Transverse colon (tissue), 4 donors: ENCODE measurements at regions not wholly inside any gene's neighbourhood (a gene's known extent, or its start where the extent isn't known, plus 50 kb on each side); places are given as distances from the start of the nearest gene placed in this dataset.

Source experiments
- DNase-seq: peaks from one replicate; pipeline ENCODE4 v3.0.0-alpha.2; 2019
- H3K27ac ChIP-seq, 4 donors: fragments of 200-600 bp; sonication (generic); 2 replicates each; pipeline ENCODE4 v1.5.1; 2016 to 2018; ENCODE audit warnings: inconsistent platforms in 4 of 4
- H3K27me3 ChIP-seq: fragments of 200-600 bp; sonication (generic); 2 replicates; pipeline ENCODE4 v1.5.1; 2017; ENCODE audit warnings: inconsistent platforms
- H3K36me3 ChIP-seq, 4 donors: fragments of 200-600 bp; sonication (generic); 2 replicates each; pipeline ENCODE4 v1.5.1; 2017 to 2019; ENCODE audit warnings: inconsistent platforms in 4 of 4
- H3K4me1 ChIP-seq, 4 donors: fragments of 200-600 bp; sonication (generic); 2 replicates each; pipeline ENCODE4 v1.5.1; 2017 to 2020; ENCODE audit warnings: inconsistent platforms in 4 of 4
- H3K4me3 ChIP-seq, 4 donors: fragments of 200-600 bp; sonication (generic); 1 replicate in 1 of 4; 2 replicates in 3 of 4; pipeline versions ENCODE4 v1.5.1 to v1.6.1; 2017 to 2019; ENCODE audit warnings: inconsistent platforms in 4 of 4
- H3K9me3 ChIP-seq, 2 donors: fragments of 200-600 bp; sonication (generic); 2 replicates each; pipeline ENCODE4 v1.5.1; 2017 to 2019; ENCODE audit warnings: inconsistent platforms in 2 of 2
- CTCF ChIP-seq, 5 experiments: fragments of 200-600 bp in 3 of 5; fragments of 450-650 bp in 2 of 5; sonication (generic) in 3 of 5; IDR thresholded peaks; 1 replicate in 2 of 5; 2 replicates in 3 of 5; pipeline ENCODE4 v1.5.1; 2016 to 2017; ENCODE audit warnings: antibody characterized with exemption in 5 of 5, inconsistent platforms in 3 of 5, mild to moderate bottlenecking in 2 of 5, moderate library complexity in 1 of 5
- EP300 ChIP-seq: sonication (generic); formaldehyde crosslinking; IDR thresholded peaks from one replicate; pipeline ENCODE4 v1.6.1; 2017; ENCODE audit warnings: antibody characterized with exemption, low read depth
- POLR2A ChIP-seq: fragments of 450-650 bp; IDR thresholded peaks from one replicate; pipeline ENCODE4 v1.6.1; 2016; ENCODE audit warnings: antibody characterized with exemption, mild to moderate bottlenecking, moderate library complexity
- POLR2AphosphoS5 ChIP-seq, 3 donors: sonication (generic); formaldehyde crosslinking; IDR thresholded peaks; one replicate each; pipeline ENCODE4 v1.6.1; 2016; ENCODE audit warnings: antibody characterized with exemption in 3 of 3
- WGBS, 2 donors: methylation state at CpG; one replicate each; pipeline ENCODE4 v1.1.5; 2018; ENCODE audit warnings: low coverage in 1 of 2; 5-methylcytosine and 5-hydroxymethylcytosine counted together
- in situ Hi-C, 4 donors: fragments of 200-750 bp; cut with MboI; loops; one replicate each; pipeline versions ENCODE4 v1.15.0 to v1.15.1; 2017; ENCODE audit warnings: low sequenced_read_pairs in 3 of 4, low pct_ligation_motif_present in 1 of 4, low pct_unique_long_range_greater_than_20kb in 1 of 4
- intact Hi-C: fragments of 100-400 bp; cut with DNase I; formaldehyde crosslinking; loops from one replicate; pipeline ENCODE4 v1.15.1; 2023; ENCODE audit warnings: low total_unique reads

- TF ChIP-seq POLR2AphosphoS5 (IDR thresholded peaks at IDR 0.05) (no peak), POLR2A (no peak), EP300 (no peak), CTCF (IDR thresholded peaks at IDR 0.05) (no peak)
- intact Hi-C loops: no loop called here
- H3K27ac ChIP-seq: no peak overlapping the region
- no peaks in the 10 kb centered on the region for H3K9me3 ChIP-seq
- no peak for DNase-seq
- in situ Hi-C loops: no loop called here
- H3K4me3 ChIP-seq: no peak overlapping the region
- H3K27me3 ChIP-seq: no peaks in the 10 kb centered on the region
- WGBS, 2 donors: 80 to 85% methylated on average over 3 of the region's 3 CpGs
- no peaks in the 10 kb centered on the region for H3K36me3 ChIP-seq
- no peaks in the 10 kb centered on the region for H3K4me1 ChIP-seq
Observed at GRCh38 chr3:5290915-5291314, 103.4 kb downstream of the EDEM1 start.

GRCh38 chr3:5292512-5292911 lies 105.0 kb downstream of the EDEM1 start:
- intact Hi-C loops: no loop called here
- no peak overlapping the region for H3K27ac ChIP-seq
- in situ Hi-C loops: no loop called here

GRCh38 chr3:5293207-5293606 lies 105.7 kb downstream of the EDEM1 start:
- Histone ChIP-seq H3K9me3 (no peaks in the 10 kb centered on the region), H3K27me3 (no peaks in the 10 kb centered on the region), H3K4me1 (no peaks in the 10 kb centered on the region), H3K36me3 (no peaks in the 10 kb centered on the region), H3K4me3 (no peak overlapping the region), H3K27ac (no peak overlapping the region)
- no peak for DNase-seq
- in situ Hi-C loops (no loop called here), intact Hi-C loops (no loop called here)
- 59 to 65% methylated on average over 2 of the region's 2 CpGs for WGBS, 2 donors
- no peak for TF ChIP-seq POLR2A
- TF ChIP-seq POLR2AphosphoS5 (IDR thresholded peaks at IDR 0.05): no peak
- no peak for TF ChIP-seq CTCF (IDR thresholded peaks at IDR 0.05)
- TF ChIP-seq EP300: no peak

More at GRCh38 chr3:5292512-5292911, 105.0 kb downstream of the EDEM1 start:
- Histone ChIP-seq H3K4me1 (no peaks in the 10 kb centered on the region), H3K27me3 (no peaks in the 10 kb centered on the region), H3K36me3 (no peaks in the 10 kb centered on the region), H3K9me3 (no peaks in the 10 kb centered on the region), H3K4me3 (no peak overlapping the region)
- no peak for TF ChIP-seq POLR2AphosphoS5 (IDR thresholded peaks at IDR 0.05)
- TF ChIP-seq POLR2A: no peak
- TF ChIP-seq CTCF (IDR thresholded peaks at IDR 0.05): no peak
- no peak for TF ChIP-seq EP300
- 79 to 81% methylated on average over 7 of the region's 7 CpGs for WGBS, 2 donors
- DNase-seq: no peak

- no peak for TF ChIP-seq POLR2AphosphoS5 (IDR thresholded peaks at IDR 0.05)
- TF ChIP-seq CTCF (IDR thresholded peaks at IDR 0.05): no peak
- TF ChIP-seq POLR2A: no peak
- Histone ChIP-seq H3K4me3 (no peak overlapping the region), H3K27me3 (no peaks in the 10 kb centered on the region), H3K9me3 (no peaks in the 10 kb centered on the region), H3K4me1 (no peaks in the 10 kb centered on the region), H3K27ac (no peak overlapping the region), H3K36me3 (no peaks in the 10 kb centered on the region)
- intact Hi-C loops: no loop called here
- in situ Hi-C loops: no loop called here
- 92 to 95% methylated on average over 3 to 4 of the region's 4 CpGs for WGBS, 2 donors
- no peak for DNase-seq
Observed at GRCh38 chr3:5294356-5294755, 106.8 kb downstream of the EDEM1 start.
